ENCODE measurements at regions not wholly inside any gene's neighbourhood (a gene's known extent, or its start where the extent isn't known, plus 50 kb on each side); places are given as distances from the start of the nearest gene placed in this dataset.

DNA sequence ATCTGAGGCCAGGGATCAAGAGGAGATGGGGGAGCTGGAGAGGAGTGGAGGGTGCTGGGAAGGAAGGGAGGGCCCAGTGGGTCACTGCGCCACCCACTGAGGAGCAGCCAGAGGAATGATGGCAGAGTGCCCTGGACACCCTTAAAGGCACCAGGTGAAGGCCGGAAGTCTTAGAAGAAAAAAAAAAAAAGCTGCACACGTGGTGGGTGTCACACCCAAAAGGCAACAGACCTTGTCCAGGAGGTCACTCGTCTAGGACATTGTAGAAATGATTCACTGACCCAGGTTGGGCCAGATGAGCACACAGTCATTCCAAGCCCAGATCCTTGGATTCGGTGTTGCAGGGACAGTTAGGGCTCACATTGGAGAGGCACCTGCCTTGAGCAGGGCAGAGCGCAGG is 93.5 kb upstream of the TRIM2 start:
- TF ChIP-seq POLR2A (IDR thresholded peaks at IDR 0.05; ENCODE audit: low read depth, low read length): no peak
- no peak for TF ChIP-seq POLR2AphosphoS5 (IDR thresholded peaks at IDR 0.05; ENCODE audit: low read depth, low read length)
- no peak for TF ChIP-seq TAF1 (IDR thresholded peaks at IDR 0.05; ENCODE audit: borderline replicate concordance, low read depth, low read length)
